SK-N-SH treated with all-trans-retinoic acid at 6 μM for 48 hours (cell line): ENCODE measurements at regions not wholly inside any gene's neighbourhood (a gene's known extent, or its start where the extent isn't known, plus 50 kb on each side); places are given as distances from the start of the nearest gene placed in this dataset.

ENCODE experiments used
- CSRNP3 ChIP-seq: fragments of 250-450 bp; sonication (Bioruptor Pico); IDR thresholded peaks from 2 replicates; pipeline ENCODE4 v1.5.1; 2021; ENCODE audit warnings: mild to moderate bottlenecking, moderate library complexity
- TCF4 ChIP-seq: fragments of 250-450 bp; sonication (Bioruptor Pico); IDR thresholded peaks from 2 replicates; pipeline ENCODE4 v1.8.0; 2021; ENCODE audit warnings: mild to moderate bottlenecking, moderate library complexity, borderline replicate concordance

GRCh38 chr2:71857636-71858035 is 290.0 kb downstream of the CYP26B1 start:
- TF ChIP-seq TCF4 (CRISPR knock-in tag) (no peak), CSRNP3 (no peak)
